ENCODE measurements at regions not wholly inside any gene's neighbourhood (a gene's known extent, or its start where the extent isn't known, plus 50 kb on each side); places are given as distances from the start of the nearest gene placed in this dataset.

GRCh38 chr6:144664947-144665346, 379.8 kb downstream of the UTRN start:
- POLR2A ChIA-PET: interaction anchor here (0.7 kb wide), 1 partner anchor 1144 kb away, joined by 6 read pairs; no protein-coding TSS in a partner anchor
- H3K4me3 Mint-ChIP-seq: no peak overlapping the region
- peaks cover 4% of the 10 kb centered on the region for H3K9me3 Mint-ChIP-seq
- H3K27me3 Mint-ChIP-seq (ENCODE audit: low read depth): peaks cover 55% of the 10 kb centered on the region
- DNase-seq (ENCODE audit: low spot score): no peak
- TF ChIP-seq KAT7 (CRISPR knock-in tag; IDR thresholded peaks at IDR 0.05; ENCODE audit: borderline replicate concordance) (no peak), ZNF425 (CRISPR knock-in tag; conservative IDR thresholded peaks at IDR 0.05) (no peak), ZNF512 (CRISPR knock-in tag; IDR thresholded peaks at IDR 0.05; ENCODE audit: borderline replicate concordance) (no peak), SMAD4 (CRISPR knock-in tag; IDR thresholded peaks at IDR 0.05) (no peak)
- CTCF ChIA-PET: no interaction called here
- no peak for ATAC-seq
- H3K36me3 Mint-ChIP-seq: peaks cover 9% of the 10 kb centered on the region; the same call in 1 of the 2 replicates
- no peak overlapping the region for H3K27ac Mint-ChIP-seq
- H3K4me1 Mint-ChIP-seq: peaks cover 38% of the 10 kb centered on the region

- H3K27ac Mint-ChIP-seq: no peak overlapping the region
- ChIA-PET POLR2A (no interaction called here), CTCF (no interaction called here)
- H3K4me3 Mint-ChIP-seq: no peak overlapping the region
- peaks cover 44% of the 10 kb centered on the region for H3K27me3 Mint-ChIP-seq (ENCODE audit: low read depth)
- peaks cover 17% of the 10 kb centered on the region for H3K36me3 Mint-ChIP-seq
- peaks cover 28% of the 10 kb centered on the region for H3K4me1 Mint-ChIP-seq
- DNase-seq (ENCODE audit: low spot score): no peak
- peaks cover 15% of the 10 kb centered on the region for H3K9me3 Mint-ChIP-seq
- no peak for ATAC-seq
- TF ChIP-seq EMX1 (CRISPR knock-in tag; IDR thresholded peaks at IDR 0.05) (no peak), AFF4 (CRISPR knock-in tag; IDR thresholded peaks at IDR 0.05; ENCODE audit: borderline replicate concordance) (no peak), GRHL2 (CRISPR knock-in tag; IDR thresholded peaks at IDR 0.05; ENCODE audit: insufficient replicate concordance, severe bottlenecking) (no peak), ATF3 (CRISPR knock-in tag; conservative IDR thresholded peaks at IDR 0.05) (no peak), MLX (CRISPR knock-in tag; IDR thresholded peaks at IDR 0.05) (no peak), ZBTB43 (CRISPR knock-in tag; IDR thresholded peaks at IDR 0.05) (no peak), CREM (CRISPR knock-in tag; IDR thresholded peaks at IDR 0.05) (no peak), ZNF281 (CRISPR knock-in tag; IDR thresholded peaks at IDR 0.05) (no peak), IRF2 (CRISPR knock-in tag; IDR thresholded peaks at IDR 0.05; ENCODE audit: borderline replicate concordance, low read depth) (no peak), ZNF219 (CRISPR knock-in tag; IDR thresholded peaks at IDR 0.05; ENCODE audit: borderline replicate concordance) (no peak), ZNF396 (CRISPR knock-in tag; IDR thresholded peaks at IDR 0.05; ENCODE audit: borderline replicate concordance) (no peak)
Observed at GRCh38 chr6:144665932-144666450, 380.9 kb downstream of the UTRN start.

Data from WTC11 (cell line).